ENCODE measurements at regions not wholly inside any gene's neighbourhood (a gene's known extent, or its start where the extent isn't known, plus 50 kb on each side); places are given as distances from the start of the nearest gene placed in this dataset.

- TF ChIP-seq POLR2AphosphoS5 (IDR thresholded peaks at IDR 0.05; ENCODE audit: low read length), result no peak
- no peak for TF ChIP-seq BRCA1 (IDR thresholded peaks at IDR 0.05; ENCODE audit: low read depth, low read length)
- no peak for TF ChIP-seq CEBPB (IDR thresholded peaks at IDR 0.05; ENCODE audit: borderline replicate concordance in 1 of 2, low read depth in 2 of 2, low read length in 2 of 2)
- TF ChIP-seq KAT2A (conservative IDR thresholded peaks at IDR 0.05; ENCODE audit: control insufficient read depth, low read depth, low read length), result no peak
- TF ChIP-seq, protein P1, sequence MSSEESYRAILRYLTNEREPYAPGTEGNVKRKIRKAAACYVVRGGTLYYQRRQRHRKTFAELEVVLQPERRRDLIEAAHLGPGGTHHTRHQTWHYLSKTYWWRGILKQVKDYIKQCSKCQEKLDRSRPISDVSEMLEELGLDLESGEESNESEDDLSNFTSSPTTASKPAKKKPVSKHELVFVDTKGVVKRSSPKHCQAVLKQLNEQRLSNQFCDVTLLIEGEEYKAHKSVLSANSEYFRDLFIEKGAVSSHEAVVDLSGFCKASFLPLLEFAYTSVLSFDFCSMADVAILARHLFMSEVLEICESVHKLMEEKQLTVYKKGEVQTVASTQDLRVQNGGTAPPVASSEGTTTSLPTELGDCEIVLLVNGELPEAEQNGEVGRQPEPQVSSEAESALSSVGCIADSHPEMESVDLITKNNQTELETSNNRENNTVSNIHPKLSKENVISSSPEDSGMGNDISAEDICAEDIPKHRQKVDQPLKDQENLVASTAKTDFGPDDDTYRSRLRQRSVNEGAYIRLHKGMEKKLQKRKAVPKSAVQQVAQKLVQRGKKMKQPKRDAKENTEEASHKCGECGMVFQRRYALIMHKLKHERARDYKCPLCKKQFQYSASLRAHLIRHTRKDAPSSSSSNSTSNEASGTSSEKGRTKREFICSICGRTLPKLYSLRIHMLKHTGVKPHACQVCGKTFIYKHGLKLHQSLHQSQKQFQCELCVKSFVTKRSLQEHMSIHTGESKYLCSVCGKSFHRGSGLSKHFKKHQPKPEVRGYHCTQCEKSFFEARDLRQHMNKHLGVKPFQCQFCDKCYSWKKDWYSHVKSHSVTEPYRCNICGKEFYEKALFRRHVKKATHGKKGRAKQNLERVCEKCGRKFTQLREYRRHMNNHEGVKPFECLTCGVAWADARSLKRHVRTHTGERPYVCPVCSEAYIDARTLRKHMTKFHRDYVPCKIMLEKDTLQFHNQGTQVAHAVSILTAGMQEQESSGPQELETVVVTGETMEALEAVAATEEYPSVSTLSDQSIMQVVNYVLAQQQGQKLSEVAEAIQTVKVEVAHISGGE (CRISPR knock-in tag; IDR thresholded peaks at IDR 0.05), result no peak
- TF ChIP-seq POLR2AphosphoS2 (IDR thresholded peaks at IDR 0.05; ENCODE audit: low read depth, low read length), result no peak
- TF ChIP-seq HDGF (IDR thresholded peaks at IDR 0.05), result no peak
- no peak for TF ChIP-seq JUND (IDR thresholded peaks at IDR 0.05; ENCODE audit: low read depth, low read length)
- TF ChIP-seq POLR2A (IDR thresholded peaks at IDR 0.05; ENCODE audit: low read depth, low read length), result no peak
- TF ChIP-seq, protein P2, sequence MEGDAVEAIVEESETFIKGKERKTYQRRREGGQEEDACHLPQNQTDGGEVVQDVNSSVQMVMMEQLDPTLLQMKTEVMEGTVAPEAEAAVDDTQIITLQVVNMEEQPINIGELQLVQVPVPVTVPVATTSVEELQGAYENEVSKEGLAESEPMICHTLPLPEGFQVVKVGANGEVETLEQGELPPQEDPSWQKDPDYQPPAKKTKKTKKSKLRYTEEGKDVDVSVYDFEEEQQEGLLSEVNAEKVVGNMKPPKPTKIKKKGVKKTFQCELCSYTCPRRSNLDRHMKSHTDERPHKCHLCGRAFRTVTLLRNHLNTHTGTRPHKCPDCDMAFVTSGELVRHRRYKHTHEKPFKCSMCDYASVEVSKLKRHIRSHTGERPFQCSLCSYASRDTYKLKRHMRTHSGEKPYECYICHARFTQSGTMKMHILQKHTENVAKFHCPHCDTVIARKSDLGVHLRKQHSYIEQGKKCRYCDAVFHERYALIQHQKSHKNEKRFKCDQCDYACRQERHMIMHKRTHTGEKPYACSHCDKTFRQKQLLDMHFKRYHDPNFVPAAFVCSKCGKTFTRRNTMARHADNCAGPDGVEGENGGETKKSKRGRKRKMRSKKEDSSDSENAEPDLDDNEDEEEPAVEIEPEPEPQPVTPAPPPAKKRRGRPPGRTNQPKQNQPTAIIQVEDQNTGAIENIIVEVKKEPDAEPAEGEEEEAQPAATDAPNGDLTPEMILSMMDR (IDR thresholded peaks at IDR 0.05 in 2 of 3, conservative IDR thresholded peaks at IDR 0.05 in 1 of 3; ENCODE audit: control insufficient read depth in 2 of 3, extremely low read depth in 1 of 3, insufficient read depth in 1 of 3, low read depth in 3 of 3, low read length in 3 of 3), result no peak
These were observed 318.1 kb upstream of the PIK3R1 start for GRCh38 chr5:67897431-67897830.
